ENCODE measurements at regions not wholly inside any gene's neighbourhood (a gene's known extent, or its start where the extent isn't known, plus 50 kb on each side); places are given as distances from the start of the nearest gene placed in this dataset.

DNA sequence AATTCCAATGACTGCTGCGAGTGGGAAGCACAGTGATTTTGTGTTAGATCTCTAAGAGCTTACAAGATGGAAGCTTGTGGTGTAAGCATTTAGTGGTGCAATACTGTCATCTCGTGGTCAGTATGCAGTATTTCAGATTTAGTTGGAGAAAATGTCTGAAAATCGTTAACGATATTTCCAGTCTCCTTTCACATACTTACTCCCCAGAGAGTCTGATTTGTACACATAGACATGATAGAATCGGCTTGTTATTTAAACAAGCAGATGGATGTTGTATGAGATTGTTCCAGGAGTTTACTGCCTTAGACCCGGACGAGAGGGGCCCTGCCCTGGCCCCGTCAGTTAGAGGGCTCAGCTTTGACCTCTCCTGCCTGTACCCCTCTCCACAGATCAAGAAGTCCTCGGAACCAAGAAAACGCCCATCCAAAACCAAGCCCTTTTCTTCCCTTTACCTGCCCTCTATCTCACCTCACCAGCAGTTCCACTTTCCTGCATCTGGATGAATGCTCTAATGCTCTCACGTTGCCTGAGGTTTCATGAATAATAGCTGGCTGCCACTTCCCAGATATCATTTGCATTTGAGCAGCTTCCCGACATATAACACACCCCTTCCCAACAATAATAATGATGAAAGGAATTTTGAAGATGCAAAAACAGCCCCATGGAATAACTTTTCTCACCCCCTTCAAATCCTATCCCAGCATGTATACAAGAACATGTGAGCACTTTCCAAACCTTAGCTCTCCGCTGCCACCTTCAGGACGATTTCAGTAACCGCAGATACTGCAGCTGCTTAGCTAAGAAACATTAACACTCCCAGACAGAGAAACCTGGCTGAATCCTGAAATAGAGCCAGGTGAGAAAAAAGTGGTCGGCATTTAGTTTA lies 247.3 kb downstream of the LTN1 start:
- TF ChIP-seq, protein P1, sequence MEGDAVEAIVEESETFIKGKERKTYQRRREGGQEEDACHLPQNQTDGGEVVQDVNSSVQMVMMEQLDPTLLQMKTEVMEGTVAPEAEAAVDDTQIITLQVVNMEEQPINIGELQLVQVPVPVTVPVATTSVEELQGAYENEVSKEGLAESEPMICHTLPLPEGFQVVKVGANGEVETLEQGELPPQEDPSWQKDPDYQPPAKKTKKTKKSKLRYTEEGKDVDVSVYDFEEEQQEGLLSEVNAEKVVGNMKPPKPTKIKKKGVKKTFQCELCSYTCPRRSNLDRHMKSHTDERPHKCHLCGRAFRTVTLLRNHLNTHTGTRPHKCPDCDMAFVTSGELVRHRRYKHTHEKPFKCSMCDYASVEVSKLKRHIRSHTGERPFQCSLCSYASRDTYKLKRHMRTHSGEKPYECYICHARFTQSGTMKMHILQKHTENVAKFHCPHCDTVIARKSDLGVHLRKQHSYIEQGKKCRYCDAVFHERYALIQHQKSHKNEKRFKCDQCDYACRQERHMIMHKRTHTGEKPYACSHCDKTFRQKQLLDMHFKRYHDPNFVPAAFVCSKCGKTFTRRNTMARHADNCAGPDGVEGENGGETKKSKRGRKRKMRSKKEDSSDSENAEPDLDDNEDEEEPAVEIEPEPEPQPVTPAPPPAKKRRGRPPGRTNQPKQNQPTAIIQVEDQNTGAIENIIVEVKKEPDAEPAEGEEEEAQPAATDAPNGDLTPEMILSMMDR (IDR thresholded peaks at IDR 0.05; ENCODE audit: borderline replicate concordance, insufficient read depth, low read depth, low read length), result peak; percentile 80
- H3K4me3 ChIP-seq (ENCODE audit: low read depth, low read length), result no peak overlapping the region

GRCh38 chr21:28743723-28744122 lies 249.0 kb downstream of the LTN1 start:
- H3K4me3 ChIP-seq (ENCODE audit: low read depth, low read length), result no peak overlapping the region
- TF ChIP-seq, protein P1 (IDR thresholded peaks at IDR 0.05; ENCODE audit: borderline replicate concordance, insufficient read depth, low read depth, low read length), result no peak

GRCh38 chr21:28742527-28742926 lies 250.2 kb downstream of the LTN1 start:
- TF ChIP-seq, protein P1 (IDR thresholded peaks at IDR 0.05; ENCODE audit: borderline replicate concordance, insufficient read depth, low read depth, low read length), result no peak
- no peak overlapping the region for H3K4me3 ChIP-seq (ENCODE audit: low read depth, low read length)

DNA sequence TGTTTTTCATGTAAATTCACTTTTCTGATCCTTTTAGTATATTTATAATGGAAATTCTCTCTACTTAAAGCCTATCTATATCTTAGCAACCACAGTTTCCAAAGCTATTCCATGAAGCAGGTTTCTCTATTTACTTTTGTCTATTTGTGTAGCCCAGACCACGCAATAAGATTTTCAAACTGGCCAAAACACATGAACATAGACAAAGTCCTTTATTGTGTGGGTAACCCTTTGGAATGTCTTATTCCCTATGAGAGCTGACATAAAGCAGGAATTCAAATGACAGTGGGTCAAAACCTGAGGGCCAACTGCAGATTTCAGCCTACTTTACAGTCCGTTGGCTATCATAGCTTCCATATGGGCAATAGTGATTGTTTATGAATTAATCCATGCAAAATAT lies 252.6 kb downstream of the LTN1 start:
- H3K4me3 ChIP-seq (ENCODE audit: low read depth, low read length), result no peak overlapping the region
- TF ChIP-seq, protein P1 (IDR thresholded peaks at IDR 0.05; ENCODE audit: borderline replicate concordance, insufficient read depth, low read depth, low read length), result no peak

DNA sequence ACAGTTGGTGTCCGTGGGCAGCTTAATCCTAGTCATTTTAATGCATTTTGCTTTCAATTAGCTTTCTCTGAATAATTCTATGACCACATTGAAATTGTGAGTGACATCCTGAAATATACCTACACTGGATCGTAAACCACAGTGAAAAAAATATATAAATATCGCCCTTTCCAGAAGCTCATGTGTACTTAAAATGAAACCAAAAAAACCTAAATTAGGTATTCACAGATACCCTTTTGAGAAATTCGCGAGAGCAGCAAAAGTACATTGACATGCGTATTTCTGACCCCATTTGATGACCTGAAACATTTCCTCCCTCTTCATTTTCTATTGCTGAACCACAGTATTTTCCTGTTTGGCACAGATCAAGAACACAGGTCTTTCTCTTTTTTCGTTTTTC lies 253.8 kb downstream of the LTN1 start:
- H3K4me3 ChIP-seq (ENCODE audit: low read depth, low read length), result no peak overlapping the region
- TF ChIP-seq, protein P1 (IDR thresholded peaks at IDR 0.05; ENCODE audit: borderline replicate concordance, insufficient read depth, low read depth, low read length), result no peak

GRCh38 chr21:28738420-28738704 lies 254.3 kb downstream of the LTN1 start:
- H3K4me3 ChIP-seq (ENCODE audit: low read depth, low read length), result no peak overlapping the region
- TF ChIP-seq, protein P1 (IDR thresholded peaks at IDR 0.05; ENCODE audit: borderline replicate concordance, insufficient read depth, low read depth, low read length), result no peak
